ENCODE measurements at regions not wholly inside any gene's neighbourhood (a gene's known extent, or its start where the extent isn't known, plus 50 kb on each side); places are given as distances from the start of the nearest gene placed in this dataset.

GRCh38 chr5:3023656-3024055 lies 272.2 kb upstream of the IRX2 start:
- intact Hi-C loops (cut with micrococcal nuclease): no loop called here
- no peak overlapping the region for H3K9ac ChIP-seq (ENCODE audit: low read length)
- no peaks in the 10 kb centered on the region for H3K27me3 ChIP-seq (ENCODE audit: insufficient read depth, low read length)

GRCh38 chr5:3022665-3023064 lies 271.2 kb upstream of the IRX2 start:
- Histone ChIP-seq H3K9me3 (ENCODE audit: control insufficient read depth in 1 of 2, insufficient read depth in 1 of 2, low read depth in 1 of 2, low read length in 2 of 2) (peaks cover 0 to 6% of the 10 kb centered on the region in 2 experiments; a peak in 2 of 4 replicates), H3K79me2 (ENCODE audit: insufficient read depth, low read length) (no peaks in the 10 kb centered on the region), H2AFZ (ENCODE audit: low read depth, low read length, poor library complexity, severe bottlenecking) (no peak overlapping the region), H3K4me3 (replicated peaks in 1 of 2; ENCODE audit: low read depth in 1 of 2, low read length in 2 of 2) (no peak overlapping the region), H4K20me1 (ENCODE audit: insufficient read depth) (no peaks in the 10 kb centered on the region), H3K9me2 (ENCODE audit: insufficient read depth) (no peaks in the 10 kb centered on the region), H3K27ac (ENCODE audit: low read depth, low read length) (no peak overlapping the region), H3K4me1 (ENCODE audit: control insufficient read depth in 1 of 2, insufficient read depth in 2 of 2, low read length in 2 of 2) (no peaks in the 10 kb centered on the region), H3K27me3 (ENCODE audit: insufficient read depth, low read length) (no peaks in the 10 kb centered on the region), H3K4me2 (ENCODE audit: low read length) (no peak overlapping the region), H3K9ac (ENCODE audit: low read length) (no peak overlapping the region), H3K36me3 (ENCODE audit: control insufficient read depth in 1 of 2, insufficient read depth in 2 of 2, low read length in 2 of 2) (no peaks in the 10 kb centered on the region)
- no TSS peak for BruUV-seq (replicated peaks)
- POLR2A ChIA-PET: no interaction called here
- CTCF ChIA-PET: no interaction called here
- RAD21 ChIA-PET (ENCODE audit: low non-redundant PET in 1 of 2, low total read pairs in 2 of 2, uncharacterized antibody in 2 of 2, unreplicated experiment in 2 of 2): no interaction called here
- intact Hi-C loops (cut with micrococcal nuclease): no loop called here
- DNase-seq (ENCODE audit: low read depth, low spot score) (no peak), ATAC-seq (no peak)
- TF ChIP-seq MAX (IDR thresholded peaks at IDR 0.05) (no peak), ZBTB33 (IDR thresholded peaks at IDR 0.05; ENCODE audit: extremely low read depth, insufficient replicate concordance, low read length) (no peak), ZNF274 (IDR thresholded peaks at IDR 0.05; ENCODE audit: low read depth, low read length) (no peak), ELF1 (IDR thresholded peaks at IDR 0.05; ENCODE audit: borderline replicate concordance, low read depth) (no peak), REST (IDR thresholded peaks at IDR 0.05; ENCODE audit: low read depth) (no peak), SP1 (IDR thresholded peaks at IDR 0.05; ENCODE audit: low read depth) (no peak), SIN3A (IDR thresholded peaks at IDR 0.05; ENCODE audit: low read depth) (no peak), POLR2A (IDR thresholded peaks at IDR 0.05; ENCODE audit: borderline replicate concordance, extremely low read depth, insufficient read depth, insufficient read length) (no peak), RAD21 (IDR thresholded peaks at IDR 0.05; ENCODE audit: low read depth) (no peak)

More at GRCh38 chr5:3023656-3024055, 272.2 kb upstream of the IRX2 start:
- Histone ChIP-seq H3K36me3 (ENCODE audit: control insufficient read depth in 1 of 2, insufficient read depth in 2 of 2, low read length in 2 of 2) (no peaks in the 10 kb centered on the region), H3K4me3 (replicated peaks in 1 of 2; ENCODE audit: low read depth in 1 of 2, low read length in 2 of 2) (no peak overlapping the region), H3K27ac (ENCODE audit: low read depth, low read length) (no peak overlapping the region), H3K9me2 (ENCODE audit: insufficient read depth) (no peaks in the 10 kb centered on the region), H3K4me2 (ENCODE audit: low read length) (no peak overlapping the region), H2AFZ (ENCODE audit: low read depth, low read length, poor library complexity, severe bottlenecking) (no peak overlapping the region), H4K20me1 (ENCODE audit: insufficient read depth) (no peaks in the 10 kb centered on the region), H3K79me2 (ENCODE audit: insufficient read depth, low read length) (no peaks in the 10 kb centered on the region), H3K9me3 (ENCODE audit: control insufficient read depth in 1 of 2, insufficient read depth in 1 of 2, low read depth in 1 of 2, low read length in 2 of 2) (peaks cover 0 to 13% of the 10 kb centered on the region in 2 experiments; a peak in 2 of 4 replicates), H3K4me1 (ENCODE audit: control insufficient read depth in 1 of 2, insufficient read depth in 2 of 2, low read length in 2 of 2) (no peaks in the 10 kb centered on the region)
- no TSS peak for BruUV-seq (replicated peaks)
- POLR2A ChIA-PET: no interaction called here
- RAD21 ChIA-PET (ENCODE audit: low non-redundant PET in 1 of 2, low total read pairs in 2 of 2, uncharacterized antibody in 2 of 2, unreplicated experiment in 2 of 2): no interaction called here
- DNase-seq (ENCODE audit: low read depth, low spot score): no peak
- no peak for ATAC-seq
- CTCF ChIA-PET: no interaction called here
- no peak for TF ChIP-seq ZBTB33 (IDR thresholded peaks at IDR 0.05; ENCODE audit: extremely low read depth, insufficient replicate concordance, low read length)
